Suprapubic skin (tissue), 3 donors: ENCODE measurements at regions not wholly inside any gene's neighbourhood (a gene's known extent, or its start where the extent isn't known, plus 50 kb on each side); places are given as distances from the start of the nearest gene placed in this dataset.

Experiments used
- POLR2A ChIP-seq, 2 donors: fragments of 450-650 bp; IDR thresholded peaks; one replicate each; pipeline ENCODE4 v1.6.1; 2017; ENCODE audit warnings: antibody characterized with exemption in 2 of 2, mild to moderate bottlenecking in 2 of 2, moderate library complexity in 2 of 2
- TF ChIP-seq, protein P1 (sequence below), 2 donors: fragments of 200-600 bp in 1 of 2; fragments of 450-650 bp in 1 of 2; sonication (generic) in 1 of 2; IDR thresholded peaks; one replicate each; pipeline ENCODE4 v1.5.1; 2016 to 2019; ENCODE audit warnings: antibody characterized with exemption in 2 of 2, mild to moderate bottlenecking in 1 of 2, moderate library complexity in 1 of 2

DNA sequence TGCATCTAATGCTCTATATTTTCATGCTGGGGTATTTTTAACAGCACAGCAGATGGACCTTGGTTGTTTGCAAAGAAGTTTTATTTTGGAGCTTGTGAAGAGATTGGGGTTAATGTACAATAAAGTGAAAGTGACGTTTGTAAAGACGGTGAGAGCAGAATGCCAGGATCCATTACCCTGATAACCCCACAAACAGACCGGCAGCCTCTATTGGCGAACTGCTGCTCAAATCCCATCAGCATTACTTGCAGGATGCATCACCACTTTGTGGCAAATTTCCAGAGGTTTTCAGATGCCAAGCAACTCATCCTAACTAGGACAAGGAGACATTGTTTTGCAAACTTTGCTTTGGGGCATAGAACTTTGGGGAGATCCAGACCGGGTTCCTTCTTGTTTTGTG lies 383.3 kb upstream of the ZNF462 start:
- TF ChIP-seq, protein P1, sequence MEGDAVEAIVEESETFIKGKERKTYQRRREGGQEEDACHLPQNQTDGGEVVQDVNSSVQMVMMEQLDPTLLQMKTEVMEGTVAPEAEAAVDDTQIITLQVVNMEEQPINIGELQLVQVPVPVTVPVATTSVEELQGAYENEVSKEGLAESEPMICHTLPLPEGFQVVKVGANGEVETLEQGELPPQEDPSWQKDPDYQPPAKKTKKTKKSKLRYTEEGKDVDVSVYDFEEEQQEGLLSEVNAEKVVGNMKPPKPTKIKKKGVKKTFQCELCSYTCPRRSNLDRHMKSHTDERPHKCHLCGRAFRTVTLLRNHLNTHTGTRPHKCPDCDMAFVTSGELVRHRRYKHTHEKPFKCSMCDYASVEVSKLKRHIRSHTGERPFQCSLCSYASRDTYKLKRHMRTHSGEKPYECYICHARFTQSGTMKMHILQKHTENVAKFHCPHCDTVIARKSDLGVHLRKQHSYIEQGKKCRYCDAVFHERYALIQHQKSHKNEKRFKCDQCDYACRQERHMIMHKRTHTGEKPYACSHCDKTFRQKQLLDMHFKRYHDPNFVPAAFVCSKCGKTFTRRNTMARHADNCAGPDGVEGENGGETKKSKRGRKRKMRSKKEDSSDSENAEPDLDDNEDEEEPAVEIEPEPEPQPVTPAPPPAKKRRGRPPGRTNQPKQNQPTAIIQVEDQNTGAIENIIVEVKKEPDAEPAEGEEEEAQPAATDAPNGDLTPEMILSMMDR (IDR thresholded peaks at IDR 0.05), result no peak
- TF ChIP-seq POLR2A (IDR thresholded peaks at IDR 0.05), result no peak
